Erythroblast (primary cell): ENCODE measurements at regions not wholly inside any gene's neighbourhood (a gene's known extent, or its start where the extent isn't known, plus 50 kb on each side); places are given as distances from the start of the nearest gene placed in this dataset.

Source experiments
- GATA1 ChIP-seq: IDR thresholded peaks from 2 replicates; pipeline ENCODE4 v1.6.1; 2011; ENCODE audit warnings: low read depth, mild to moderate bottlenecking, control low read depth, low read length, moderate library complexity
- POLR2A ChIP-seq: IDR thresholded peaks from 2 replicates; pipeline ENCODE4 v1.6.1; 2011; ENCODE audit warnings: mild to moderate bottlenecking, low read length

GRCh38 chr6:223763-224162, 68.5 kb upstream of the DUSP22 start:
- TF ChIP-seq POLR2A (no peak), GATA1 (no peak)
